ENCODE measurements at regions not wholly inside any gene's neighbourhood (a gene's known extent, or its start where the extent isn't known, plus 50 kb on each side); places are given as distances from the start of the nearest gene placed in this dataset.
"Not testable (repeated sequence)": the region's sequence is repeated elsewhere in the genome, so short reads cannot be mapped to it uniquely, and the experiment has no call there.

GRCh38 chr13:62168891-62169290 is 753.2 kb upstream of the PCDH20 start:
- no peak overlapping the region for H3K27ac ChIP-seq
- TF ChIP-seq ZFX (IDR thresholded peaks at IDR 0.05; ENCODE audit: borderline replicate concordance) (no peak), CTCF (IDR thresholded peaks at IDR 0.05) (no peak)

GRCh38 chr13:62167650-62168172 is 752.1 kb upstream of the PCDH20 start:
- no peak overlapping the region for H3K27ac ChIP-seq
- TF ChIP-seq ZFX (IDR thresholded peaks at IDR 0.05; ENCODE audit: borderline replicate concordance) (no peak), CTCF (IDR thresholded peaks at IDR 0.05) (no peak)

GRCh38 chr13:62162860-62163259 is 747.2 kb upstream of the PCDH20 start:
- TF ChIP-seq CTCF (IDR thresholded peaks at IDR 0.05) (no peak), ZFX (IDR thresholded peaks at IDR 0.05; ENCODE audit: borderline replicate concordance) (no peak)
- H3K27ac ChIP-seq, result no peak overlapping the region

- no peak overlapping the region for H3K27ac ChIP-seq
- no peak for TF ChIP-seq ZFX (IDR thresholded peaks at IDR 0.05; ENCODE audit: borderline replicate concordance)
- no peak for TF ChIP-seq CTCF (IDR thresholded peaks at IDR 0.05)
These were observed 742.9 kb upstream of the PCDH20 start for GRCh38 chr13:62158520-62158919.

- H3K27ac ChIP-seq, result not testable (repeated sequence)
These were observed 736.1 kb upstream of the PCDH20 start for GRCh38 chr13:62151724-62152123.

GRCh38 chr13:62142048-62142447 is 726.4 kb upstream of the PCDH20 start:
- no peak overlapping the region for H3K27ac ChIP-seq
- no peak for TF ChIP-seq CTCF (IDR thresholded peaks at IDR 0.05)
- TF ChIP-seq ZFX (IDR thresholded peaks at IDR 0.05; ENCODE audit: borderline replicate concordance), result no peak

- TF ChIP-seq ZFX (IDR thresholded peaks at IDR 0.05; ENCODE audit: borderline replicate concordance) (no peak), CTCF (IDR thresholded peaks at IDR 0.05) (no peak)
- no peak overlapping the region for H3K27ac ChIP-seq
These were observed 723.9 kb upstream of the PCDH20 start for GRCh38 chr13:62139597-62139996.

All from 22Rv1 (cell line).